Spleen (tissue), 11 donors: ENCODE measurements at regions not wholly inside any gene's neighbourhood (a gene's known extent, or its start where the extent isn't known, plus 50 kb on each side); places are given as distances from the start of the nearest gene placed in this dataset.

ENCODE experiments used
- DNase-seq: peaks from one replicate; pipeline ENCODE4 v3.0.0-alpha.2; 2020
- H3K27ac ChIP-seq, 8 donors: fragments of 200-600 bp; sonication (generic) in 7 of 8; 1 replicate in 4 of 8; 2 replicates in 4 of 8; pipeline versions ENCODE4 v1.5.0 to v1.8.0; 2016 to 2021; ENCODE audit warnings: inconsistent platforms in 4 of 8, mild to moderate bottlenecking in 4 of 8, moderate library complexity in 1 of 8
- H3K27me3 ChIP-seq, 7 donors: fragments of 200-600 bp; sonication (generic) in 6 of 7; replicated peaks in 1 of 7; 1 replicate in 4 of 7; 2 replicates in 3 of 7; pipeline versions ENCODE4 v1.5.0 to v1.8.0; 2016 to 2021; ENCODE audit warnings: inconsistent platforms in 3 of 7, mild to moderate bottlenecking in 1 of 7
- H3K36me3 ChIP-seq, 6 donors: fragments of 200-600 bp; sonication (generic) in 5 of 6; 1 replicate in 4 of 6; 2 replicates in 2 of 6; pipeline versions ENCODE4 v1.5.0 to v1.8.0; 2016 to 2021; ENCODE audit warnings: inconsistent platforms in 2 of 6
- H3K4me1 ChIP-seq, 6 donors: fragments of 200-600 bp; sonication (generic) in 5 of 6; 1 replicate in 3 of 6; 2 replicates in 3 of 6; pipeline versions ENCODE4 v1.5.0 to v1.8.0; 2016 to 2021; ENCODE audit warnings: inconsistent platforms in 3 of 6
- H3K4me3 ChIP-seq, 8 donors: fragments of 200-600 bp; sonication (generic) in 7 of 8; 1 replicate in 4 of 8; 2 replicates in 4 of 8; pipeline versions ENCODE4 v1.5.0 to v1.8.0; 2016 to 2021; ENCODE audit warnings: inconsistent platforms in 4 of 8, mild to moderate bottlenecking in 4 of 8, moderate library complexity in 2 of 8
- H3K9me3 ChIP-seq, 8 donors: fragments of 200-600 bp; sonication (generic) in 7 of 8; 1 replicate in 4 of 8; 2 replicates in 4 of 8; pipeline versions ENCODE4 v1.5.0 to v1.8.0; 2016 to 2021; ENCODE audit warnings: inconsistent platforms in 4 of 8
- CTCF ChIP-seq, 11 experiments: fragments of 200-600 bp in 7 of 11; fragments of 450-650 bp in 4 of 11; sonication (generic) in 4 of 11; IDR thresholded peaks in 8 of 11; conservative IDR thresholded peaks in 3 of 11; 1 replicate in 7 of 11; 2 replicates in 4 of 11; pipeline versions ENCODE4 v1.4.0 to v1.8.0; 2016 to 2021; ENCODE audit warnings: antibody characterized with exemption in 11 of 11, inconsistent platforms in 4 of 11, mild to moderate bottlenecking in 1 of 11
- POLR2A ChIP-seq, 3 donors: fragments of 450-650 bp; IDR thresholded peaks; one replicate each; pipeline ENCODE4 v1.5.1; 2017; ENCODE audit warnings: antibody characterized with exemption in 3 of 3, mild to moderate bottlenecking in 1 of 3
- POLR2AphosphoS5 ChIP-seq, 3 donors: sonication (generic); formaldehyde crosslinking; IDR thresholded peaks; one replicate each; pipeline ENCODE4 v1.5.1; 2017; ENCODE audit warnings: antibody characterized with exemption in 3 of 3
- WGBS, 5 donors: extraction: QIAGEN DNeasy Blood & Tissue Kit in 3 of 5; methylation state at CpG; one replicate each; pipeline versions ENCODE4 v1.1.5 to v1.1.7; 2013 to 2018; 5-methylcytosine and 5-hydroxymethylcytosine counted together
- intact Hi-C: fragments of 100-400 bp; cut with DNase I; formaldehyde crosslinking; loops from one replicate; pipeline ENCODE4 v1.15.0; 2023; ENCODE audit warnings: low total_unique reads
- donor health status: healthy with polysubstance abuse.
- donor health status: DM: no; HTN: no; CAD: no; lungs with moderate emphysema.
- donor health status: DM: no; HTN: no; CAD: no.
- donor health status: Bipolar disorder and iron deficiency.
- donor health status: healthy.
- donor health status: DM: no; HTN: no; CAD: no.
- donor health status: DM: yes; HTN: yes; CAD: no.

- Histone ChIP-seq H3K4me3 (no peak overlapping the region), H3K4me1 (no peaks in the 10 kb centered on the region), H3K9me3 (peaks cover 0 to 28% (median 15%) of the 10 kb centered on the region in 8 donors), H3K27me3 (no peaks in the 10 kb centered on the region), H3K36me3 (no peaks in the 10 kb centered on the region), H3K27ac (no peak overlapping the region)
- intact Hi-C loops: no loop called here
- TF ChIP-seq POLR2A (IDR thresholded peaks at IDR 0.05) (no peak), CTCF (IDR thresholded peaks at IDR 0.05 in 8 of 11, conservative IDR thresholded peaks at IDR 0.05 in 3 of 11) (no peak), POLR2AphosphoS5 (IDR thresholded peaks at IDR 0.05) (no peak)
- DNase-seq: no peak
- WGBS, 5 donors: 85 to 96% (median 93%) methylated on average over 4 of the region's 4 CpGs
Measured at GRCh38 chr6:77131426-77131825, 331.9 kb downstream of the HTR1B start.

- Histone ChIP-seq H3K4me3 (no peak overlapping the region), H3K9me3 (peaks cover 0 to 30% (median 13%) of the 10 kb centered on the region in 8 donors), H3K27ac (no peak overlapping the region), H3K36me3 (no peaks in the 10 kb centered on the region), H3K27me3 (no peaks in the 10 kb centered on the region), H3K4me1 (no peaks in the 10 kb centered on the region)
- WGBS, 5 donors: 84 to 100% (median 93%) methylated on average over 1 of the region's 1 CpG
- intact Hi-C loops: no loop called here
- DNase-seq: no peak
- no peak for TF ChIP-seq POLR2A (IDR thresholded peaks at IDR 0.05)
- no peak for TF ChIP-seq POLR2AphosphoS5 (IDR thresholded peaks at IDR 0.05)
- TF ChIP-seq CTCF (IDR thresholded peaks at IDR 0.05 in 8 of 11, conservative IDR thresholded peaks at IDR 0.05 in 3 of 11): no peak
Measured at GRCh38 chr6:77124604-77125003, 338.7 kb downstream of the HTR1B start.

- H3K4me3 ChIP-seq: no peak overlapping the region
- DNase-seq: no peak
- no peaks in the 10 kb centered on the region for H3K4me1 ChIP-seq
- no peak for TF ChIP-seq POLR2AphosphoS5 (IDR thresholded peaks at IDR 0.05)
- TF ChIP-seq POLR2A (IDR thresholded peaks at IDR 0.05): no peak
- no peak for TF ChIP-seq CTCF (IDR thresholded peaks at IDR 0.05 in 8 of 11, conservative IDR thresholded peaks at IDR 0.05 in 3 of 11)
- H3K27me3 ChIP-seq: no peaks in the 10 kb centered on the region
- peaks cover 0 to 21% (median 8%) of the 10 kb centered on the region in 8 donors for H3K9me3 ChIP-seq
- H3K27ac ChIP-seq: no peak overlapping the region
- no peaks in the 10 kb centered on the region for H3K36me3 ChIP-seq
- WGBS, 5 donors: 87 to 95% (median 88%) methylated on average over 3 of the region's 3 CpGs
- intact Hi-C loops: no loop called here
Measured at GRCh38 chr6:77123527-77123926, 339.8 kb downstream of the HTR1B start.

- H3K4me1 ChIP-seq: no peaks in the 10 kb centered on the region
- no peak overlapping the region for H3K27ac ChIP-seq
- no peak for DNase-seq
- no peaks in the 10 kb centered on the region for H3K27me3 ChIP-seq
- H3K4me3 ChIP-seq: no peak overlapping the region
- H3K36me3 ChIP-seq: no peaks in the 10 kb centered on the region
- 68 to 76% (median 73%) methylated on average over 4 of the region's 4 CpGs for WGBS, 5 donors
- peaks cover 0 to 6% (median 0%) of the 10 kb centered on the region in 8 donors for H3K9me3 ChIP-seq
- TF ChIP-seq POLR2A (IDR thresholded peaks at IDR 0.05) (no peak), CTCF (IDR thresholded peaks at IDR 0.05 in 8 of 11, conservative IDR thresholded peaks at IDR 0.05 in 3 of 11) (no peak), POLR2AphosphoS5 (IDR thresholded peaks at IDR 0.05) (no peak)
- intact Hi-C loops: no loop called here
Measured at GRCh38 chr6:77106992-77107391, 356.3 kb downstream of the HTR1B start.
